Activated CD4-positive, alpha-beta T cell treated with anti-CD3 and anti-CD28 coated beads for 36 hours (primary cell): ENCODE measurements at regions not wholly inside any gene's neighbourhood (a gene's known extent, or its start where the extent isn't known, plus 50 kb on each side); places are given as distances from the start of the nearest gene placed in this dataset.
"Not testable (repeated sequence)": the region's sequence is repeated elsewhere in the genome, so short reads cannot be mapped to it uniquely, and the experiment has no call there.

Source experiments
- ATAC-seq: fragments of 200-7000 bp; cut with Tn5 transposase; one replicate; pipeline ENCODE4 v1.10.0; 2021; ENCODE audit warnings: mild to moderate bottlenecking, moderate library complexity
- CTCF ChIA-PET: fragments of 350-600 bp; sonication (Branson Sonifier 250); formaldehyde crosslinking; loops from one replicate; lab custom pipeline; 2021; ENCODE audit warnings: antibody characterized with exemption; lab: Charles Lee
- POLR2A ChIA-PET: fragments of 350-600 bp; sonication (Branson Sonifier 250); formaldehyde crosslinking; loops from one replicate; lab custom pipeline; 2021; ENCODE audit warnings: antibody characterized with exemption, inconsistent platforms; lab: Charles Lee
- DNase-seq: peaks from one replicate; pipeline ENCODE4 v3.0.0-alpha.2; 2020
- H3K27ac Mint-ChIP-seq: one replicate; pipeline ENCODE4 v1.8.0; 2021; ENCODE audit warnings: mixed read lengths
- H3K27me3 Mint-ChIP-seq: one replicate; pipeline ENCODE4 v1.8.0; 2021; ENCODE audit warnings: mixed read lengths
- H3K36me3 Mint-ChIP-seq: one replicate; pipeline ENCODE4 v1.8.0; 2021; ENCODE audit warnings: low read depth, mixed read lengths
- H3K4me1 Mint-ChIP-seq: one replicate; pipeline ENCODE4 v1.8.0; 2021; ENCODE audit warnings: mixed read lengths
- H3K4me3 Mint-ChIP-seq: one replicate; pipeline ENCODE4 v1.8.0; 2021; ENCODE audit warnings: mild to moderate bottlenecking, moderate library complexity, mixed read lengths
- H3K9me3 Mint-ChIP-seq: one replicate; pipeline ENCODE4 v1.8.0; 2021; ENCODE audit warnings: low read depth, mixed read lengths
- intact Hi-C, 2 experiments: fragments of 100-400 bp; cut with DNase I in 1 of 2; cut with micrococcal nuclease in 1 of 2; formaldehyde crosslinking; loops; one replicate each; pipeline versions ENCODE4 v1.14.2 to v1.15.1; 2022 to 2024; cut with DNase I, micrococcal nuclease

GRCh38 chr6:82118150-82118562 lies 129.4 kb downstream of the IBTK start:
- Mint-ChIP-seq H3K9me3 (no peaks in the 10 kb centered on the region), H3K4me3 (no peak overlapping the region), H3K4me1 (no peaks in the 10 kb centered on the region), H3K36me3 (no peaks in the 10 kb centered on the region), H3K27me3 (no peaks in the 10 kb centered on the region), H3K27ac (no peak overlapping the region)
- DNase-seq (no peak), ATAC-seq (no peak)
- CTCF ChIA-PET, result interaction anchor here (0.6 kb wide), 1 partner anchor 316 kb away, joined by 3 read pairs; no protein-coding TSS in a partner anchor
- POLR2A ChIA-PET, result no interaction called here
- intact Hi-C loops, result no loop called here

DNA sequence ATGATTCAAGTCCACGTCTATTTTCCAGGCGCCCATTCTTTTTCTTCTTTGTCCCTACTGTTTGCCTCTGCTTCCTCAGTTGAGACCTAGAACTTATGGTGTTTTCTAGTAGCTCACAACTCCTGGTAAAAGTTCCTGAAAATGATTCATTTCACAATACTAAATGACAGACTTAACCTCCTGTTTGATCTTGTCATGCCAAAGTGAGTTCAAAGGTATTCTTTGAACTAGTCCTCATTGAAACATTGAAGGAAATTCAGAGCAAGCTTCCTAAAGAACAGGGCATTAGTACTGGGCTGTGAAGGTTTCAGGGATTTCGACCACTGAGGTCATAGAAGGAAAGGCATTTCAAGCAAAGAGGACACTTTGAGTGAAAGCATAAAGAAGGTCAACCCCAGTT lies 132.8 kb downstream of the IBTK start:
- Mint-ChIP-seq H3K27me3 (no peaks in the 10 kb centered on the region), H3K36me3 (no peaks in the 10 kb centered on the region), H3K4me3 (no peak overlapping the region), H3K9me3 (no peaks in the 10 kb centered on the region), H3K4me1 (no peaks in the 10 kb centered on the region), H3K27ac (no peak overlapping the region)
- no peak for ATAC-seq
- DNase-seq, result no peak
- ChIA-PET CTCF (no interaction called here), POLR2A (no interaction called here)
- intact Hi-C loops, result no loop called here

DNA sequence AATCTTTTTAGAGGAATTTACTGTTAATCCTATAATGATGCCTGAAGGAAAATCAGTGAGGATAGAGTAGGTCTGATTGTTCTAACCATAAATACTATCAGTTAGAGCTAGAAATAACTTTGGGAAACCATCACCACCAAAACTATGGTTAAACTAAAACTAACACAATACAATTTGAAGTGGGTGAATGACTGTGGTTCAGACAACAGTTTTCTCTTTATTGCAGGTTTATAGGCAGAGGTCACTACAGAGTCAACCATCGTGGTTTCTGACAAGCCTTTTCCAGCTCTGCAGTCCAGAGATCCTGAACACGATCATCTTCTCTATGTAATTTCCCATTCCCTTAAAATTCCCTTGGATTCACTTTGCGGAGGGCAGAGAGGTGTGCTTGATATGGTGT lies 134.3 kb downstream of the IBTK start:
- no peak for DNase-seq
- Mint-ChIP-seq H3K9me3 (peaks cover 3% of the 10 kb centered on the region), H3K36me3 (no peaks in the 10 kb centered on the region), H3K4me3 (no peak overlapping the region), H3K27ac (no peak overlapping the region), H3K4me1 (no peaks in the 10 kb centered on the region), H3K27me3 (no peaks in the 10 kb centered on the region)
- ChIA-PET CTCF (no interaction called here), POLR2A (no interaction called here)
- no peak for ATAC-seq
- intact Hi-C loops, result no loop called here

GRCh38 chr6:82111818-82112217 lies 135.7 kb downstream of the IBTK start:
- Mint-ChIP-seq H3K4me3 (no peak overlapping the region), H3K36me3 (no peaks in the 10 kb centered on the region), H3K4me1 (no peaks in the 10 kb centered on the region), H3K9me3 (peaks cover 3% of the 10 kb centered on the region), H3K27ac (no peak overlapping the region), H3K27me3 (no peaks in the 10 kb centered on the region)
- ChIA-PET POLR2A (no interaction called here), CTCF (no interaction called here)
- intact Hi-C loops, result no loop called here
- ATAC-seq (no peak), DNase-seq (no peak)

- H3K9me3 Mint-ChIP-seq, result peaks cover 3% of the 10 kb centered on the region
Observed at GRCh38 chr6:82111114-82111513, 136.4 kb downstream of the IBTK start.

GRCh38 chr6:82103171-82103570 lies 144.4 kb downstream of the IBTK start:
- ATAC-seq, DNase-seq, H3K4me3 Mint-ChIP-seq, H3K36me3 Mint-ChIP-seq, intact Hi-C loops, H3K27me3 Mint-ChIP-seq, CTCF ChIA-PET, H3K4me1 Mint-ChIP-seq, POLR2A ChIA-PET, H3K27ac Mint-ChIP-seq, H3K9me3 Mint-ChIP-seq: not testable (repeated sequence)

More at GRCh38 chr6:82111114-82111513, 136.4 kb downstream of the IBTK start:
- no peak for DNase-seq
- no peak for ATAC-seq
- no peak overlapping the region for H3K4me3 Mint-ChIP-seq
- H3K4me1 Mint-ChIP-seq, result no peaks in the 10 kb centered on the region
- POLR2A ChIA-PET, result no interaction called here
- H3K27me3 Mint-ChIP-seq, result no peaks in the 10 kb centered on the region
- intact Hi-C loops, result no loop called here
- CTCF ChIA-PET, result no interaction called here
- H3K27ac Mint-ChIP-seq, result no peak overlapping the region
- no peaks in the 10 kb centered on the region for H3K36me3 Mint-ChIP-seq

GRCh38 chr6:82101374-82102114 lies 146.0 kb downstream of the IBTK start:
- POLR2A ChIA-PET, ATAC-seq, H3K36me3 Mint-ChIP-seq, DNase-seq, CTCF ChIA-PET, H3K9me3 Mint-ChIP-seq, H3K27me3 Mint-ChIP-seq, H3K4me1 Mint-ChIP-seq, H3K4me3 Mint-ChIP-seq, H3K27ac Mint-ChIP-seq, intact Hi-C loops: not testable (repeated sequence)

- intact Hi-C loops, H3K27ac Mint-ChIP-seq, CTCF ChIA-PET, H3K9me3 Mint-ChIP-seq, H3K27me3 Mint-ChIP-seq, H3K4me1 Mint-ChIP-seq, H3K36me3 Mint-ChIP-seq, DNase-seq, POLR2A ChIA-PET, ATAC-seq, H3K4me3 Mint-ChIP-seq: not testable (repeated sequence)
Observed at GRCh38 chr6:82100763-82101162, 146.8 kb downstream of the IBTK start.

- CTCF ChIA-PET, result no interaction called here
- H3K27me3 Mint-ChIP-seq, result peaks cover 4% of the 10 kb centered on the region
- ATAC-seq (no peak), DNase-seq (no peak)
- H3K27ac Mint-ChIP-seq, result no peak overlapping the region
- no peaks in the 10 kb centered on the region for H3K4me1 Mint-ChIP-seq
- intact Hi-C loops, result no loop called here
- H3K9me3 Mint-ChIP-seq, result peaks cover 3% of the 10 kb centered on the region
- H3K4me3 Mint-ChIP-seq, result no peak overlapping the region
- POLR2A ChIA-PET, result no interaction called here
- H3K36me3 Mint-ChIP-seq, result no peaks in the 10 kb centered on the region
Observed at GRCh38 chr6:82097676-82098075, 149.9 kb downstream of the IBTK start.

DNA sequence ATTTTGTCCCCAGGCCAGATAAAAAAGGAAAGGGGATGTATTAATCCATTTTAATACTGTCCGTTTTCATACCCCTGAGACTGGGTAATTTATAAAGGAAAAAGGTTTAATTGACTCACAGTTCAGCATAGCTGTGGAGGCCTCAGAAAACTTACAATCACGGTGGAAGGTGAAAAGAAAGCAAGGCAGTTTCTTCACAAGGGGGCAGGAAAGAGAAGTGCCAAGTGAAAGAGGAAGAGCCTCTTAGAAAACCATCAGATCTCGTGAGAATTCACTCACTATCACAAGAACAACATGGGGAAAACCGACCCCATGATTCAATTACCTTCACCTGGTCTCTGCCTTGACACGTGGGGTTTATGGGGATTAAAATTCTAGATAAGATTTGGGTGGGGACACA lies 152.5 kb downstream of the IBTK start:
- DNase-seq (no peak), ATAC-seq (no peak)
- ChIA-PET CTCF (no interaction called here), POLR2A (no interaction called here)
- Mint-ChIP-seq H3K4me3 (no peak overlapping the region), H3K27me3 (peaks cover 4% of the 10 kb centered on the region), H3K27ac (no peak overlapping the region), H3K4me1 (no peaks in the 10 kb centered on the region), H3K36me3 (no peaks in the 10 kb centered on the region), H3K9me3 (no peaks in the 10 kb centered on the region)
- intact Hi-C loops, result no loop called here

DNA sequence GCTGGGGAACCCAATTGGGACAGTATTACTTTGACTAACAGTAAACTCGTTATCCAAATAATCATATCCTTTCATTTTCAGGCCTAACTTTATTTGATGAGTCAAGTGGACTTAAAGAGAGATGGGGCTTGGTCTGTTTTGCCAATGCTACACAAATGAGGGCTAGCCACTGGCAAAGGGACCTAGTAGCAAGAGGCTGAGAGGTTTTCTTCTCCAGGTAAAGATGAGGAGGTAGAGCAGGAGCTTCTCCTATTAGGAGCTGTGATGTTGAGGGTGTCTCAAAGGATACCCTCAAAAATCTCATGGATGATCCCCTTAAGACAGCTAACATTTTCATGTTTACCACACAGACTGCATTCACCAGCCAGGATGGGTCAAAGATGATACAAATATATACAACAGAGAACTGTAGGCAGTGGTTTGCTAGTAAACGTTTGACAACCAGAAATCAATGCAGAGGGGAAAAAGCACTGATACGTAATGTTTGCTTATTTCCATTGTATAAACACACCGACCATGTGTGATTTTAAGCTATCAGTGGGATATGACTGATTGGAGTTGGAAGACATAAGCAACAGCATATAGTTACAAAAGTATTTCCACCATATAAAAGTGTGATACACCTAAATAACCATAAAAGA lies 153.3 kb downstream of the IBTK start:
- no peaks in the 10 kb centered on the region for H3K36me3 Mint-ChIP-seq
- H3K4me3 Mint-ChIP-seq, result no peak overlapping the region
- ChIA-PET POLR2A (no interaction called here), CTCF (no interaction called here)
- DNase-seq (no peak), ATAC-seq (no peak)
- no peaks in the 10 kb centered on the region for H3K4me1 Mint-ChIP-seq
- H3K9me3 Mint-ChIP-seq, result no peaks in the 10 kb centered on the region
- no peak overlapping the region for H3K27ac Mint-ChIP-seq
- intact Hi-C loops, result no loop called here
- peaks cover 4% of the 10 kb centered on the region for H3K27me3 Mint-ChIP-seq

GRCh38 chr6:82088978-82089771 lies 158.4 kb downstream of the IBTK start:
- no peaks in the 10 kb centered on the region for H3K36me3 Mint-ChIP-seq
- ChIA-PET CTCF (no interaction called here), POLR2A (no interaction called here)
- no peak overlapping the region for H3K27ac Mint-ChIP-seq
- H3K4me3 Mint-ChIP-seq, result no peak overlapping the region
- H3K4me1 Mint-ChIP-seq, result no peaks in the 10 kb centered on the region
- no peaks in the 10 kb centered on the region for H3K9me3 Mint-ChIP-seq
- ATAC-seq (no peak), DNase-seq (no peak)
- H3K27me3 Mint-ChIP-seq, result no peaks in the 10 kb centered on the region
- intact Hi-C loops, result no loop called here
